ENCODE measurements at regions not wholly inside any gene's neighbourhood (a gene's known extent, or its start where the extent isn't known, plus 50 kb on each side); places are given as distances from the start of the nearest gene placed in this dataset.

DNA sequence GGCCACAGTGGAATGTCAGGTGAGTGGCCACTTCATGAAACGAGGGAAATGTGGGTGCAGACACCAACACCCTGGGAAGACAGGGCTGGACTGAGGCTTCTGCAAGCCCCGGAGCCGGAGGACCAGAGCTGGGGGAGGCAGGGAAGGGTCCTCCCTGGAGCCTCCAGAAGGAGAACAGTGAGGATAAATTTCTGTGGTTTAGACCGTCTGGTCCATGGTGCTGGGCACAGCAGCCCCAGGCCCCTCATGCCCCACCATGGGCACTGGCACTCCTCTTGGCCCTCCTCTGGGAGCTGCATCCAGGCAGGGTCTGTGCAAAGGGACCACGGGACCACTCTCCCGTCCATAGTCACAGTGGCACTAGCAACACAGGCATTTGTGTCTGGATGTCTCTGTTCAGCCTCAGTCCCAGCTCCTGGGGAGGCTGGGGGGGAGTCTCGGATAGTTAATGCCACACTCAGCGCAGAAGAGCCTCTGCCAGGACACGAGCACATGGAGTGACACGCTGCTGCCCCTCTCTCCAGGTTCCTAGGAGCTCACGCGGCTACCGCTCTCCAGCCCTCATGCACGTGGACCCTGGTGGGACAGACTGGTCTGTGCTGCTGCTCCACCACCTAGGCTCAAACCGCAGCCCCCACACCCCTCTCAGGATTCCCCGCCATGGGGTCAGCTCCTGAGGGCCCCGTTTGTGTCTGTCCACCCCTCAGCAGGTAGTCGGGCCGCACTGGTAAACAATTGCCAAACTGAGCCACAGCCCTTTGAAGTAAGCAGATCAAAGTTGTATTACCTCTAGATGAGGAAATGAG is 305.9 kb upstream of the SALL3 start (continued):
- TF ChIP-seq PATZ1 (CRISPR knock-in tag; IDR thresholded peaks at IDR 0.05; ENCODE audit: borderline replicate concordance) = no peak
- TF ChIP-seq RARB (CRISPR knock-in tag; IDR thresholded peaks at IDR 0.05) = no peak
- no peak for TF ChIP-seq ARNTL (CRISPR knock-in tag; IDR thresholded peaks at IDR 0.05; ENCODE audit: borderline replicate concordance, low read depth)
- TF ChIP-seq, protein P1, sequence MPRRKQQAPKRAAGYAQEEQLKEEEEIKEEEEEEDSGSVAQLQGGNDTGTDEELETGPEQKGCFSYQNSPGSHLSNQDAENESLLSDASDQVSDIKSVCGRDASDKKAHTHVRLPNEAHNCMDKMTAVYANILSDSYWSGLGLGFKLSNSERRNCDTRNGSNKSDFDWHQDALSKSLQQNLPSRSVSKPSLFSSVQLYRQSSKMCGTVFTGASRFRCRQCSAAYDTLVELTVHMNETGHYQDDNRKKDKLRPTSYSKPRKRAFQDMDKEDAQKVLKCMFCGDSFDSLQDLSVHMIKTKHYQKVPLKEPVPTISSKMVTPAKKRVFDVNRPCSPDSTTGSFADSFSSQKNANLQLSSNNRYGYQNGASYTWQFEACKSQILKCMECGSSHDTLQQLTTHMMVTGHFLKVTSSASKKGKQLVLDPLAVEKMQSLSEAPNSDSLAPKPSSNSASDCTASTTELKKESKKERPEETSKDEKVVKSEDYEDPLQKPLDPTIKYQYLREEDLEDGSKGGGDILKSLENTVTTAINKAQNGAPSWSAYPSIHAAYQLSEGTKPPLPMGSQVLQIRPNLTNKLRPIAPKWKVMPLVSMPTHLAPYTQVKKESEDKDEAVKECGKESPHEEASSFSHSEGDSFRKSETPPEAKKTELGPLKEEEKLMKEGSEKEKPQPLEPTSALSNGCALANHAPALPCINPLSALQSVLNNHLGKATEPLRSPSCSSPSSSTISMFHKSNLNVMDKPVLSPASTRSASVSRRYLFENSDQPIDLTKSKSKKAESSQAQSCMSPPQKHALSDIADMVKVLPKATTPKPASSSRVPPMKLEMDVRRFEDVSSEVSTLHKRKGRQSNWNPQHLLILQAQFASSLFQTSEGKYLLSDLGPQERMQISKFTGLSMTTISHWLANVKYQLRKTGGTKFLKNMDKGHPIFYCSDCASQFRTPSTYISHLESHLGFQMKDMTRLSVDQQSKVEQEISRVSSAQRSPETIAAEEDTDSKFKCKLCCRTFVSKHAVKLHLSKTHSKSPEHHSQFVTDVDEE (CRISPR knock-in tag; IDR thresholded peaks at IDR 0.05) = no peak
- no peak for TF ChIP-seq CSDC2 (CRISPR knock-in tag; IDR thresholded peaks at IDR 0.05)
- TF ChIP-seq CREB5 (CRISPR knock-in tag; IDR thresholded peaks at IDR 0.05; ENCODE audit: low read depth) = no peak
- no peak for TF ChIP-seq TOX (CRISPR knock-in tag; IDR thresholded peaks at IDR 0.05; ENCODE audit: borderline replicate concordance)

DNA sequence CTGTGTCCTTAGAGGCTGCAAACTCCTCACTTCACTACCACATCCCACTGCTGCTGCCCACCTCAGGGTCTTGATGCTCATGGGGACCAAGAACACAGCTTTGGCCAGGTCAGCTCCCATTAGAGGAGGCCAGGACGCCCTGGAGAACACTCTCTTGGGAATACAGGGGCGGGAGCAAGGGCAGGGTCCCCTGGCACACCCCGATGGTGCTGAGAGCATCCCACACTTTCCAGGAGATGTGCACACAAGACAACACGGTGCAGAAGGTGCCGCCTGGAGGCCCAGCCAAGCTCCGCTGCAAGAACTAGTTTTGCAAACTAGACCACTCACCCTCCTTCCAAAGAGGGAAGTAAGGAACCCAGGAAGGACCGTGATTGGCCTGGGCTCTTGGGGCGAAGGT is 304.4 kb upstream of the SALL3 start:
- ATAC-seq = no peak
- TF ChIP-seq ZFP30 (CRISPR knock-in tag; IDR thresholded peaks at IDR 0.05) (no peak), OSR1 (CRISPR knock-in tag; IDR thresholded peaks at IDR 0.05) (no peak), ARNTL (CRISPR knock-in tag; IDR thresholded peaks at IDR 0.05; ENCODE audit: borderline replicate concordance, low read depth) (no peak), TOX (CRISPR knock-in tag; IDR thresholded peaks at IDR 0.05; ENCODE audit: borderline replicate concordance) (no peak), RARB (CRISPR knock-in tag; IDR thresholded peaks at IDR 0.05) (no peak), ZFP3 (CRISPR knock-in tag; IDR thresholded peaks at IDR 0.05) (no peak), TCF4 (CRISPR knock-in tag; IDR thresholded peaks at IDR 0.05; ENCODE audit: borderline replicate concordance) (no peak), ZNF70 (CRISPR knock-in tag; IDR thresholded peaks at IDR 0.05) (no peak), BACH2 (CRISPR knock-in tag; IDR thresholded peaks at IDR 0.05; ENCODE audit: borderline replicate concordance) (no peak), SNAI2 (CRISPR knock-in tag; IDR thresholded peaks at IDR 0.05) (no peak), ZNF8 (CRISPR knock-in tag; IDR thresholded peaks at IDR 0.05) (no peak), CREB5 (CRISPR knock-in tag; IDR thresholded peaks at IDR 0.05; ENCODE audit: low read depth) (no peak), ZC3H10 (CRISPR knock-in tag; IDR thresholded peaks at IDR 0.05) (no peak), ESRRG (CRISPR knock-in tag; IDR thresholded peaks at IDR 0.05) (no peak)
- TF ChIP-seq, protein P1 (CRISPR knock-in tag; IDR thresholded peaks at IDR 0.05) = no peak
- TF ChIP-seq, protein P2, sequence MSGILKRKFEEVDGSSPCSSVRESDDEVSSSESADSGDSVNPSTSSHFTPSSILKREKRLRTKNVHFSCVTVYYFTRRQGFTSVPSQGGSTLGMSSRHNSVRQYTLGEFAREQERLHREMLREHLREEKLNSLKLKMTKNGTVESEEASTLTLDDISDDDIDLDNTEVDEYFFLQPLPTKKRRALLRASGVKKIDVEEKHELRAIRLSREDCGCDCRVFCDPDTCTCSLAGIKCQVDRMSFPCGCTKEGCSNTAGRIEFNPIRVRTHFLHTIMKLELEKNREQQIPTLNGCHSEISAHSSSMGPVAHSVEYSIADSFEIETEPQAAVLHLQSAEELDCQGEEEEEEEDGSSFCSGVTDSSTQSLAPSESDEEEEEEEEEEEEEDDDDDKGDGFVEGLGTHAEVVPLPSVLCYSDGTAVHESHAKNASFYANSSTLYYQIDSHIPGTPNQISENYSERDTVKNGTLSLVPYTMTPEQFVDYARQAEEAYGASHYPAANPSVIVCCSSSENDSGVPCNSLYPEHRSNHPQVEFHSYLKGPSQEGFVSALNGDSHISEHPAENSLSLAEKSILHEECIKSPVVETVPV (CRISPR knock-in tag; IDR thresholded peaks at IDR 0.05) = no peak
- TF ChIP-seq, protein P3, sequence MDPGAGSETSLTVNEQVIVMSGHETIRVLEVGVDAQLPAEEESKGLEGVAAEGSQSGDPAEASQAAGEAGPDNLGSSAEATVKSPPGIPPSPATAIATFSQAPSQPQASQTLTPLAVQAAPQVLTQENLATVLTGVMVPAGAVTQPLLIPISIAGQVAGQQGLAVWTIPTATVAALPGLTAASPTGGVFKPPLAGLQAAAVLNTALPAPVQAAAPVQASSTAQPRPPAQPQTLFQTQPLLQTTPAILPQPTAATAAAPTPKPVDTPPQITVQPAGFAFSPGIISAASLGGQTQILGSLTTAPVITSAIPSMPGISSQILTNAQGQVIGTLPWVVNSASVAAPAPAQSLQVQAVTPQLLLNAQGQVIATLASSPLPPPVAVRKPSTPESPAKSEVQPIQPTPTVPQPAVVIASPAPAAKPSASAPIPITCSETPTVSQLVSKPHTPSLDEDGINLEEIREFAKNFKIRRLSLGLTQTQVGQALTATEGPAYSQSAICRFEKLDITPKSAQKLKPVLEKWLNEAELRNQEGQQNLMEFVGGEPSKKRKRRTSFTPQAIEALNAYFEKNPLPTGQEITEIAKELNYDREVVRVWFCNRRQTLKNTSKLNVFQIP (CRISPR knock-in tag; IDR thresholded peaks at IDR 0.05; ENCODE audit: borderline replicate concordance, low read depth) = no peak
